ENCODE measurements at regions not wholly inside any gene's neighbourhood (a gene's known extent, or its start where the extent isn't known, plus 50 kb on each side); places are given as distances from the start of the nearest gene placed in this dataset.

DNA sequence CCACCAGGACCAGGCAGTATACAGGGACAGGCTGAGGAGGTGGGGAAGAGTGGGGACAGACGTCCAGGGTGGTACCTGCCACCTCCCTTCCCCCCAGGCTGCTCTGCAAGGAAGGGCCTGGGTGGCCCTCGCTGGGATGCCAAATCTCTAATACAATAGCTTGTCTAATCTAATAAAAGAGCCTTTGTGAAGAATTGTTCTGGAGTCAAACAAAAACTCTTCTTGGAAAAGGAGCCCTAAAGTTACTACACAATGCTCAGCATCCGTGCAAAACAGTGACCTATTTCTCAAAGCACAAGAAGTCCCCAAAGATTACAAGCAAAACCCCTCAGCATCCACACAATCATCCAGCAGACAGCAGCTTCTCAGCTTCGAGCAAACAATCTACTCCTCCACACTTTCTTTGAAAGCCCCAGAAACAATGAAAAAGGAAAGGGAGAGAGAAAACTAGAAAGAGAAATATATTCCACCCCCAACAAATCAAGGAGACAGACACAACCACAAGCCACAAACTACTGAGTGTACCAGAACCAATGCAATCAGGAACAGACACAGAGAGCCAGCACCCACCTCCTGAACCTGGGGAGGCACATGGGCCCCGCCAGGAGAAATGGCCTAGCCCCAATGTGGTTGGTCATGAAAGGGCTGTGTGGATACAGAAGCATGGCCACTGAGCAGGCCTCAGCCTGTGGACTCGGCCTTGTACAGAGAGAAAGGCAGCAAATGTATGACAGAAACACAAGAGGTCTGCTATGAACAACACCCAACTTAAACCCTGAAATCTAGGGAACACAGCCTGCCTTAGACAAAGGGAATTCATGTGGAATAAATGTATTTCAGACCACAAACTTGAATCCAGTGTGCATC, 177.1 kb upstream of the CHRNA7 start:
- Mint-ChIP-seq H3K9me3 (ENCODE audit: low read depth) (peaks cover 31% of the 10 kb centered on the region), H3K4me3 (ENCODE audit: unreplicated experiment) (no peak overlapping the region), H3K27ac (ENCODE audit: unreplicated experiment) (no peak overlapping the region), H3K36me3 (ENCODE audit: low read depth) (peaks cover 4% of the 10 kb centered on the region), H3K27me3 (ENCODE audit: low read depth) (peaks cover 5% of the 10 kb centered on the region), H3K4me1 (ENCODE audit: low read depth) (no peaks in the 10 kb centered on the region)
- TF ChIP-seq, protein P1, sequence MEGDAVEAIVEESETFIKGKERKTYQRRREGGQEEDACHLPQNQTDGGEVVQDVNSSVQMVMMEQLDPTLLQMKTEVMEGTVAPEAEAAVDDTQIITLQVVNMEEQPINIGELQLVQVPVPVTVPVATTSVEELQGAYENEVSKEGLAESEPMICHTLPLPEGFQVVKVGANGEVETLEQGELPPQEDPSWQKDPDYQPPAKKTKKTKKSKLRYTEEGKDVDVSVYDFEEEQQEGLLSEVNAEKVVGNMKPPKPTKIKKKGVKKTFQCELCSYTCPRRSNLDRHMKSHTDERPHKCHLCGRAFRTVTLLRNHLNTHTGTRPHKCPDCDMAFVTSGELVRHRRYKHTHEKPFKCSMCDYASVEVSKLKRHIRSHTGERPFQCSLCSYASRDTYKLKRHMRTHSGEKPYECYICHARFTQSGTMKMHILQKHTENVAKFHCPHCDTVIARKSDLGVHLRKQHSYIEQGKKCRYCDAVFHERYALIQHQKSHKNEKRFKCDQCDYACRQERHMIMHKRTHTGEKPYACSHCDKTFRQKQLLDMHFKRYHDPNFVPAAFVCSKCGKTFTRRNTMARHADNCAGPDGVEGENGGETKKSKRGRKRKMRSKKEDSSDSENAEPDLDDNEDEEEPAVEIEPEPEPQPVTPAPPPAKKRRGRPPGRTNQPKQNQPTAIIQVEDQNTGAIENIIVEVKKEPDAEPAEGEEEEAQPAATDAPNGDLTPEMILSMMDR (IDR thresholded peaks at IDR 0.05) = no peak
- DNase-seq (ENCODE audit: low spot score) = no peak

DNA sequence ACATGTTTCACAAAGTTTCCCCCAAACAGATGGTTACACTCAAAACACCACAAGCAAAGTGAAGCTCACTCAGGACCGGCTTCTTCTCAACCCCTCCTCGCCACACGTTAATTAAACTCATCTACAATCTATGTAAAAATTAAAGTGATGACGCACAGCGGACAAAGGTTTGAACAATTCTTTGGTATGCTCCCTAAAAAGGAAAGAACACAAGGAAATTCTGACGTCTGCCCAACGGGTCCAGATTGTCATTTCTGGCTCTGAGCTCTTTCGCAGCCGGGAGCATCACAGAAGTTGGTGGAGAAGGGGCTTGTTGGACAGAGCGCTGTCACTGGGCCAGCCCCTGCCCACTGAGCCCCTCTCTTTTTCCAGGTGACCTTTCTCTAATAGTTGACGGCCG, 173.7 kb upstream of the CHRNA7 start:
- Mint-ChIP-seq H3K4me1 (ENCODE audit: low read depth) (no peaks in the 10 kb centered on the region), H3K9me3 (ENCODE audit: low read depth) (peaks cover 15% of the 10 kb centered on the region), H3K4me3 (ENCODE audit: unreplicated experiment) (no peak overlapping the region), H3K27me3 (ENCODE audit: low read depth) (peaks cover 5% of the 10 kb centered on the region), H3K36me3 (ENCODE audit: low read depth) (peaks cover 4% of the 10 kb centered on the region), H3K27ac (ENCODE audit: unreplicated experiment) (no peak overlapping the region)
- DNase-seq (ENCODE audit: low spot score) = no peak
- TF ChIP-seq, protein P1 (IDR thresholded peaks at IDR 0.05) = no peak

- Mint-ChIP-seq H3K27ac (ENCODE audit: unreplicated experiment) (no peak overlapping the region), H3K36me3 (ENCODE audit: low read depth) (peaks cover 4% of the 10 kb centered on the region), H3K4me3 (ENCODE audit: unreplicated experiment) (no peak overlapping the region), H3K4me1 (ENCODE audit: low read depth) (no peaks in the 10 kb centered on the region), H3K9me3 (ENCODE audit: low read depth) (peaks cover 15% of the 10 kb centered on the region), H3K27me3 (ENCODE audit: low read depth) (peaks cover 5% of the 10 kb centered on the region)
- TF ChIP-seq, protein P1 (IDR thresholded peaks at IDR 0.05) = no peak
- no peak for DNase-seq (ENCODE audit: low spot score)
Observed at GRCh38 chr15:31857194-31857593, 173.1 kb upstream of the CHRNA7 start.

GRCh38 chr15:31858026-31858425, 172.3 kb upstream of the CHRNA7 start:
- Mint-ChIP-seq H3K36me3 (ENCODE audit: low read depth) (peaks cover 4% of the 10 kb centered on the region), H3K4me1 (ENCODE audit: low read depth) (no peaks in the 10 kb centered on the region), H3K27me3 (ENCODE audit: low read depth) (peaks cover 5% of the 10 kb centered on the region), H3K27ac (ENCODE audit: unreplicated experiment) (no peak overlapping the region), H3K9me3 (ENCODE audit: low read depth) (peaks cover 15% of the 10 kb centered on the region), H3K4me3 (ENCODE audit: unreplicated experiment) (no peak overlapping the region)
- TF ChIP-seq, protein P1 (IDR thresholded peaks at IDR 0.05) = no peak
- no peak for DNase-seq (ENCODE audit: low spot score)

DNA sequence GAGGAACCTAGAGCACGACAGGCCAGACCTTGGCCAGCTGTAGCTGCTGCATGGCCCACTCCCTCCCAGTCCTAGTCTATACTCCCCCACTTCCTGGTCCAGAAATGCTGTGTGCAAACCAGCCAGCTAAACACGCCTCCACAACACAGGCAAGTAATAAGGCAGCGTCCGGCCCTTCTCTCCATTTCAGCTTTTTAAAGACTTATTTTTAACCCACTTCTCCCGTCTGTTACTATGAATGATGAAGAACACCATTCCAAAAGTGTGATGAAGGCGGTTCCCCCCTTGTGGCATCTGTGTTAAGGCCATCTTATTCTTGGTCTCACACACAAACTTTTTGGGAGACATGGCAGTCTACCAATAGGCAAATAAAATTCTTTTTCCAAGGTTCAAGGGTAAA, 164.1 kb upstream of the CHRNA7 start:
- peaks cover 11% of the 10 kb centered on the region for H3K4me1 Mint-ChIP-seq (ENCODE audit: low read depth)

More for the DNA sequence above, 164.1 kb upstream of the CHRNA7 start:
- Mint-ChIP-seq H3K9me3 (ENCODE audit: low read depth) (no peaks in the 10 kb centered on the region), H3K36me3 (ENCODE audit: low read depth) (no peaks in the 10 kb centered on the region), H3K27ac (ENCODE audit: unreplicated experiment) (no peak overlapping the region), H3K27me3 (ENCODE audit: low read depth) (peaks cover 7% of the 10 kb centered on the region), H3K4me3 (ENCODE audit: unreplicated experiment) (no peak overlapping the region)
- DNase-seq (ENCODE audit: low spot score) = no peak
- TF ChIP-seq, protein P1 (IDR thresholded peaks at IDR 0.05) = no peak
